A172 (cell line): ENCODE measurements at regions not wholly inside any gene's neighbourhood (a gene's known extent, or its start where the extent isn't known, plus 50 kb on each side); places are given as distances from the start of the nearest gene placed in this dataset.

ENCODE experiments used
- DNase-seq: peaks from one replicate; pipeline ENCODE4 v3.0.0-alpha.2; 2015; ENCODE audit warnings: low spot score

DNA sequence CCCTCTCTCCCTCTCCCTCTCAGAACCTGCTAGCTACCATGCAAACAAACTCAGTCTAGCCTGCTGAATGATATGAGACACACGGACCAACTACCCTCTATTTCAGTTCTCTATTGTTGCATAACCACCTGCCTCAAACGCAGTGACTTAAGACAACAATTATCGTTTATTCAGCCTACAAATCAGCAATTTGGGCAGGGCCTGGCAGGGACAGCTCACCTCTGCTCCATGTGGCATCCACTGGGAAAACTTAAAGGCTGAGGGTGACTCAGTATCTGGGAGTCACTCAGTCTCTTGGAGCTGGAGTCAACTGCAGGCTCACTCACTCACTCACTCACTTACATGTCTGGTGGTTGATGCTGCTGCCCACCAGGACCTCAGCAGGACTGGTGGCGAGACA, 121.3 kb downstream of the SEC16B start:
- DNase-seq: peak; percentile 8

DNA sequence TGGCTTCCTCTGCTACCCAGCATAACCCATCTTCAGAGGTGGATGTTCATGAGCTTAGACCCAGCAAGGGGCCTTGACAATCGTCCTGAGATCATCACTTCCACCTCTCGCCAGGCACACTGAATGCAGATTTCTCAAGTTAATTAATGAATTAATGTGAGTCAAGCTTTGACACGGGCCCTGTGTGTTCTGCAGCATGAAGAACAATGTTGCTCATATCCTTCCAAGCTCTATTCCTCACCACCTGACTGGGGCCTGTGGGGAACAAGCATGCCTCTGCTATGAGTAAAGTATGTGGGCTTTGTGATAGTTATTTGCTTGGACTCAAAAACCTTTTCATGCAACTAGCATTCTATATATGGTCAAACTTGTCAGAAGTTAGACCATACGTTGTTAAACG, 122.0 kb downstream of the SEC16B start:
- no peak for DNase-seq

GRCh38 chr1:177838907-177839485, 130.9 kb downstream of the SEC16B start:
- no peak for DNase-seq

DNA sequence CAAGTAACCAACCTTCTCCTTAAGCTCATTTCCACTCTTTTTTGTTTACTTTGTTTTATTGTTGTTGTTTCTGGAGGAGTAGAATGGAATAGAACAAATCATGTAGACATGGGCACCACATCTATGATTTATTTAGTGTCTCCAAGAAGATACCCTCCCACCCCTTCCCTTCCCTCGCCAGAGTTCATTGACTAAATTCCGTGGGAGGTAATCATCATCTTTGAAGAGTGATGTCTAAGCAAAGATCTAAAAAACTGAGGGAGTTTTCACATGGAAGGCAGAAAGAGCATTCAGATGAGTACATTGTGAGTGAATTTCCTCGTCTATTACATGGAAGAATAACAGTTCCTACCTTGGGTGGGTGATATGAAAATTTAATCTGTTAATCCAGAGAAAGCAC, 136.2 kb downstream of the SEC16B start:
- DNase-seq: no peak

DNA sequence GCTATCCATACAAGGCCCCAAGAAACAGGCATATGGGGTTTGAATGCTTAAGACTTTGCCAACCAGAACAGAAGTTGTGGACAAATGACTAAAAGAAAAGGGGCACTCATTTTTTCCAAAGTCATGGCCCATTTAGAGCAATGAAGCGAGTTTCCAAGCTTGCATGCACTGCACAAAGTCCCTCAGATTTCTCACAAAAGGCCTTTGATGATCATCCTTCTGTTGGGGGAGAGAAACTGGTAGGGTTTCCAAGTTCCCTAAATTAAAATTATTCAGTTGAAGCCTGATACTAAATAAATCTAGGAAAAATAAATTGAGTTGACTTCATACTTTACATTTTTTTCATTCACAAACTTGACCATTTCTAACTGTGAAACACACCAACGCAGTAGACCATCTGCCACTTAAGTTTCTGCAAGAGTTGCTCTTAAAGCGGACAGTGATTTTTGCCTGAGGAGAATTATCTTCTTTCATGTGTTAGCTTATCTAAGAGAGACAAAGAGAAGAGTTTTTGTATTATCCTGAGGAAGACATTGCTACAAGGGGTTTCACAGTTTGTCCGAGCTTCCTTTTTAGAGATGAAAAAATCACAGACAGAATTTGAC, 139.2 kb downstream of the SEC16B start:
- no peak for DNase-seq

- DNase-seq: no peak
Measured at GRCh38 chr1:177825276-177825901, 144.5 kb downstream of the SEC16B start.

- no peak for DNase-seq
Measured at GRCh38 chr1:177824508-177824982, 145.3 kb downstream of the SEC16B start.

DNA sequence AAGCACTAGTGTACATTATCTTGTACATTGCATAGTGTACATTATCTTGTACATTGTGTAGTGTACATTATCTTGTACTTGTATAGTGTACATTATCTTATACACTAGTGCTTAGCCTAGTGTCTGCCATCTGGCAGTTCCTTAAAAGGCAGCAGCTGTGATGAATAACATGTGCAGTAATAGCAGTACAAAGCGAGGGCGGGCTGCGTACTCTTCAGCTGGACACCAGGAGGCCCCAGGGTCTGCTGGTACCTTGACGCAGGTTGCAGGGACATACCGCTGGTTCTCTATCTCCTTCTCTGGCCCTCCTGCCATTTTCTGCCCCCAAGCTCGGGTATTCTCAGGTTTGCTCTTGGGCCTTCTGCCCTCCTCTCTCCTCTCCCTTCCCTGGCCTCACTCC, 149.6 kb downstream of the SEC16B start:
- DNase-seq: no peak

GRCh38 chr1:177817937-177818875, 151.7 kb downstream of the SEC16B start:
- DNase-seq: no peak

GRCh38 chr1:177812650-177813049, 157.2 kb downstream of the SEC16B start:
- no peak for DNase-seq

DNA sequence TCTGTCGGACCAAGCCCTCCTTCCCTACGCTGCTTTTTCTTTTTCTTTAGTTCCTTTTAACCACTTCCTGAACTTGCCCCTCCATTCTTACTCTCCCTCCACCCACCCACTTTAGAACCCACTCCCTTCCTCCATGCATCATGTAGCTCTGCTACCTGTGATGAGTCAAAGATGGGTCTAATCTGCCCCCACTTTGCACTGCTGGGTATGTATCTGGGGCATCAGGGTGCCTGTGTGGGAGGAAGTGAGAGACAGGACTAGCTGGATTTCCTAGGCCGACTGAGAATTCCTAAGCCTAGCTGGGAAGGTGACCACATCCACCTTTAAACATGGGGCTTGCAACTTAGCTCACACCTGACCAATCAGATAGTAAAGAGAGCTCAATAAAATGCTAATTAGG, 157.7 kb downstream of the SEC16B start:
- DNase-seq: no peak

DNA sequence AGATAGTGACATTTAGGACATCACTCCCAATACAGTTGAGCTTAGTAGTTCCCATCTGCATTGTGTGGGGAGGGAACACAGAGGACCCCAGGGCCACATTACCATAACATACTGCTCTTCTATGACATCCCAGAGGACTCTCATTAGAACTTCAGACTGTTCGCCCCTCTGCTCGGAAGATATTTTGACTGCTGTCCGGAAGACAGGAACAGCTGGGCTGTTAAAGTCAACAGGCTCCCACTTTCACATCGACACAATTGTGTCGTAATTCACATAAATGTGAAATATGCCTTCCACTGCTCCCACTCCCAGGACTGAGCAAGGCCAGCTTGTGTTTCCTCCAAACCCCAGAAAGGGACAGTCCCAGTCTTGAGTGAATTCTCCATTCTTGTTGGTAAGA, 158.4 kb downstream of the SEC16B start:
- no peak for DNase-seq

- DNase-seq: no peak
Measured at GRCh38 chr1:177809819-177810218, 160.0 kb downstream of the SEC16B start.

GRCh38 chr1:177802304-177802703, 167.6 kb downstream of the SEC16B start:
- no peak for DNase-seq

DNA sequence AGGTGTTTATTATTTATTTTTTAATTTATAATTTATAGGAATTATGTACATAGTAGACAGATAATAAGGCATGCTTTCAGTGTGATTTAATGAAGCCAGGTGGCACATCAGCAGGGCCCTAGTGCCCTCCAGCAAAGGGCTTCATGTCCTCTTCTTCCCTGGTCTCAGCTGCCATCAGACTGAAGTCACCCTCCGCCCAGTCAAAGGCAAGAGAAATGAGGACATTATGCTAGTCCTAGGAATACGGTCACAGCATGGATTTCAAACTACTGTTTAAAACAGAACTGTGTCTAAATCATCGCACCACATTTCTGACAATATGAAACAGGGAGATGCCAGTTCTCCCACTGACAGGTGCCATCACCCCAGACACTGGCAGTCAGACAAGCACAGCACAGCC, 168.1 kb downstream of the SEC16B start:
- no peak for DNase-seq

GRCh38 chr1:177800400-177801088, 169.3 kb downstream of the SEC16B start:
- DNase-seq: peak; percentile 32

- no peak for DNase-seq
Measured at GRCh38 chr1:177799746-177800145, 170.1 kb downstream of the SEC16B start.

DNA sequence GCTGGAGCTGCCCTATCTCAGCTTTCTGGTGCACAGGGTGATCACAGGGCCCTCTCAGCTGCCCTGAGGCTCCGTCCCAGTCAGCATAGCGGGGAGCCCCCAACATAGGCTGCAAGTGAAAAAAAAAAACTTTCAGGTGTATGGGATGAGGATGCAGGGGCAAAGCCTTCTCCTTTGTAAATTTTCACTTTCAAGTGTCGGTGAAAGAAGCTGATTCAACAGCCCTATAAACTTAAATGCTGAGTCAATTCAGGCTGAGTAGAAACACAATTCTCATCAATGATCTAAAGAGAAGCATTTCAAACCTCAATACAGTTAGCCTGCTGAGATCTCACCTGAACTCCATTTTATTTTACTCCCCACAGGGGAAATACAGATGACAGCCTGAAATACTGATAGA, 171.2 kb downstream of the SEC16B start:
- no peak for DNase-seq

- no peak for DNase-seq
Measured at GRCh38 chr1:177796561-177796960, 173.3 kb downstream of the SEC16B start.

GRCh38 chr1:177794376-177794991, 175.4 kb downstream of the SEC16B start:
- no peak for DNase-seq

- DNase-seq: no peak
Measured at GRCh38 chr1:177793900-177794299, 176.0 kb downstream of the SEC16B start.
